Activated naive CD8-positive, alpha-beta T cell treated with anti-CD3 and anti-CD28 coated beads, Interleukin-2, amount 50 U/mL, for 24 hours (primary cell): ENCODE measurements at regions not wholly inside any gene's neighbourhood (a gene's known extent, or its start where the extent isn't known, plus 50 kb on each side); places are given as distances from the start of the nearest gene placed in this dataset.

Experiments
- ATAC-seq: fragments of 150-1000 bp; cut with Tn5 transposase; one replicate; pipeline ENCODE4 v1.10.0; 2021
- DNase-seq: peaks from one replicate; pipeline ENCODE4 v3.0.0; 2021
- H3K27ac Mint-ChIP-seq: one replicate; pipeline ENCODE4 v1.8.0; 2021; ENCODE audit warnings: mild to moderate bottlenecking, mixed read lengths
- H3K27me3 Mint-ChIP-seq: one replicate; pipeline ENCODE4 v1.8.0; 2021; ENCODE audit warnings: mixed read lengths
- H3K36me3 Mint-ChIP-seq: one replicate; pipeline ENCODE4 v1.8.0; 2021; ENCODE audit warnings: low read depth, mixed read lengths
- H3K4me1 Mint-ChIP-seq: one replicate; pipeline ENCODE4 v1.8.0; 2021; ENCODE audit warnings: mixed read lengths
- H3K4me3 Mint-ChIP-seq: one replicate; pipeline ENCODE4 v1.8.0; 2021; ENCODE audit warnings: mild to moderate bottlenecking, moderate library complexity, mixed read lengths
- H3K9me3 Mint-ChIP-seq: one replicate; pipeline ENCODE4 v1.8.0; 2021; ENCODE audit warnings: mixed read lengths

DNA sequence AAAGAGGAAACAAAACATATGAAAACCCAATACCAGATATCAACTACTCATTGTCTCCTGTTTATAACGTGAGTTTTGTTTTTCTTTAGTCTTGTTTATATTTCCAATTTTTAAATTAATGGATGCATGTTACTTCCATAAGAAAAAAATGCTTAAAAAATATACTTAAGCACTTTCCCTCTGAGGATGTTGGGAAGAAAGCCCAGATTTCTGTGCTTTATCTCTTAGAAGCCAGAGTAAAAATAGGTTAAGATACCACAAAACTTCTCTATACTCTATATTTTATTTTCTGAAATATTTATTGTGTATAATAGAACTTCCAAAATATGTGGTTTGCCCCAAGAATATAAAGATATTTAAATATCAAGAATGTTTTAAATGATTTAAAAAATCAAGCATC is 633.9 kb downstream of the STK39 start:
- no peaks in the 10 kb centered on the region for H3K4me1 Mint-ChIP-seq
- no peak overlapping the region for H3K27ac Mint-ChIP-seq
- no peak overlapping the region for H3K4me3 Mint-ChIP-seq
- no peaks in the 10 kb centered on the region for H3K27me3 Mint-ChIP-seq
- H3K9me3 Mint-ChIP-seq: no peaks in the 10 kb centered on the region
- no peaks in the 10 kb centered on the region for H3K36me3 Mint-ChIP-seq
- DNase-seq (no peak), ATAC-seq (no peak)

DNA sequence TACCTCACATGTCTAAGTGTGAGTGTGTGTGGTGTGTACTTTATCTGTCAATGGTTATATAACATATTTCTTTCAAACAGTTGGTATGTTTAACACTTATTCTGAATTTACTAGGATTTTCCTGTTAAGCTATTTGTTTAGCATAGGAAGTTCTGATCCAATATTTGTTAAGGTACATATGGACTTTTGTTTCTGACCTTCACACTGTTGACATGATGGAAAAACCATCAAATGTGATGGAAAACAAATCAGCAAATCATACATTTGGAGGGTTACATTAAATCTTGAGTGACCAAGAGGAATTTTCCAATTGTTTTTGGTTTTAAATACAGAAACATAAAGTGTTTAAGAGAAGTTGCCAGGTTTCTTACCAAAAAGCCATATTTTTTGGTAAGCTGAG is 638.9 kb downstream of the STK39 start:
- no peak for ATAC-seq
- Mint-ChIP-seq H3K36me3 (no peaks in the 10 kb centered on the region), H3K4me1 (no peaks in the 10 kb centered on the region), H3K4me3 (no peak overlapping the region), H3K27me3 (no peaks in the 10 kb centered on the region), H3K9me3 (peaks cover 2% of the 10 kb centered on the region), H3K27ac (no peak overlapping the region)
- no peak for DNase-seq

DNA sequence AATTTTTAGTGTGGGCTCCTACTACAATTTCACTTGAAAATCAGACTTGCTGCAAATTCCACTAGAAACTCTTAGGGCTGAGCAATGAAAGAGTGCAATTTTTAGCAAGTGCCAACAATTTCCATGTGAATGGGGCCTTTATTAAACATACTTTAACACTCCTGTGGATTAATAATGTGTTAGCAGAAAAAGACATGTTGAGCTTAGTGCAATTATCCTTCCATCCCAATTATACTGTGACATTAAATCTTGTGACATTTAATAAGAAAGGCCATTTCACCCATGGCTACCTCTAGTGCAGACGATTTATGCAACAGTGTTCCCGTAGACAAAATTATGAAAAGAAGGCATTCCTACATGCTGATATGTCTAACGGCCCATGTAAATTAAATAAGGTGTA is 639.7 kb downstream of the STK39 start:
- no peak overlapping the region for H3K27ac Mint-ChIP-seq
- ATAC-seq (no peak), DNase-seq (no peak)
- H3K4me1 Mint-ChIP-seq: no peaks in the 10 kb centered on the region
- H3K27me3 Mint-ChIP-seq: no peaks in the 10 kb centered on the region
- H3K4me3 Mint-ChIP-seq: no peak overlapping the region
- no peaks in the 10 kb centered on the region for H3K36me3 Mint-ChIP-seq
- peaks cover 4% of the 10 kb centered on the region for H3K9me3 Mint-ChIP-seq

DNA sequence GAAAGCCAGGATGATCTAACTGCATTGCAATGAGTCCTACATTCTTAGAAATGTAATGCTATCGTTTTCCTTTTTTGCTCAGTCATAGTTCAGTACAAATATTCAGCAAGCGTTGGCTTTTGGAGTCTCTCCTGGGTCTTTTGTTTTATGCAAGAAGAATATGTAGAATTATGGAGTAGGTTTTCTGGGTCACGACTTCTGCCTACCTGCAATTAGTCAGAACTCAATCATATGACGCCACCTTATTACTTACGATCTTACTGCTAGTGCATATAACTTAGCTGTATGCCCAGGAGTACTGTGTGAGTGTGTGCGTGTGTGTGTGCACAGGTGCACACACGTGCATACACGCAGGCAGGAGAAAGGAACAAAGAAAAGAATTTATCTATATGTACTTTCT is 640.2 kb downstream of the STK39 start:
- no peak for ATAC-seq
- Mint-ChIP-seq H3K27me3 (no peaks in the 10 kb centered on the region), H3K27ac (no peak overlapping the region), H3K4me3 (no peak overlapping the region), H3K36me3 (no peaks in the 10 kb centered on the region), H3K4me1 (no peaks in the 10 kb centered on the region), H3K9me3 (peaks cover 4% of the 10 kb centered on the region)
- DNase-seq: no peak

DNA sequence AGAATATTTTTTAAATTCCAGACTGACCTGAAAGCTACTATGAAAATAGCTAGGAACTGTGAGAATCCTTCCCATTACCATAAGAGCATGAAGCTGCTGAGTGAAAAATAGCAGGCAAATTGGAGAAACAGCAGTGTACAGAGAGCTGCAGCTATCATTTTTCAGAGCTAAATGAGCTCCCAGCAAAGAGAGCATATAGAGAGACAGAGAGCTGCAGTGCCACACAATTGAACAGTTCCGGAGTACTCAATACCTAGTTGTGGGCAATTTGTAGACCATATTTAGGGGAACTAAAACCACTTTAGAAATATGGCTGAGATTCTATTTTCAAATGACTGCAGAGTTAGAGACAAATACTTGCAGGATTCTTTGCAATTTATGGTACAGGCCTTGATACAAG is 645.3 kb downstream of the STK39 start:
- H3K27me3 Mint-ChIP-seq: no peaks in the 10 kb centered on the region

DNA sequence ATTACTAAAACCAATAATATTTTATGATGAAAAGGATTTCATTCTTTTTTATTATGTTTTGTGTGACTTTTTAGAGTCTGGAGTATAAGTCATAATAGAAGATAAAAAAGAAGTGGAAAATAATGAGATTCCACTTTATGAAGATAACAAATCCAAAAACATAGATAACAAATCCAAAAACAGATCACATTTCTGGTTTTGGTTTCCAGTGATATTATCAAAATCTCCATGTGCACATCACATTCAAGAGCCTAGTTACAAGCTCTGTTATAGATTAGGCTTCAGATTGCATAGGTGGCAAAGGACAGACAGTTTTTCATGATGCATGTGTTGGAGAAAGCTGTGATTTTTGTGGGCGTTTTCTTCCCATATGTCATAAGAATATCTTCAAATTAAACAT is 648.2 kb downstream of the STK39 start:
- Mint-ChIP-seq H3K4me1 (no peaks in the 10 kb centered on the region), H3K4me3 (no peak overlapping the region), H3K36me3 (no peaks in the 10 kb centered on the region), H3K9me3 (peaks cover 4% of the 10 kb centered on the region), H3K27ac (no peak overlapping the region), H3K27me3 (no peaks in the 10 kb centered on the region)
- no peak for ATAC-seq
- no peak for DNase-seq

More for the DNA sequence above, 645.3 kb downstream of the STK39 start:
- H3K27ac Mint-ChIP-seq: no peak overlapping the region
- peaks cover 4% of the 10 kb centered on the region for H3K9me3 Mint-ChIP-seq
- no peak for ATAC-seq
- H3K4me3 Mint-ChIP-seq: no peak overlapping the region
- H3K4me1 Mint-ChIP-seq: no peaks in the 10 kb centered on the region
- no peak for DNase-seq
- no peaks in the 10 kb centered on the region for H3K36me3 Mint-ChIP-seq

DNA sequence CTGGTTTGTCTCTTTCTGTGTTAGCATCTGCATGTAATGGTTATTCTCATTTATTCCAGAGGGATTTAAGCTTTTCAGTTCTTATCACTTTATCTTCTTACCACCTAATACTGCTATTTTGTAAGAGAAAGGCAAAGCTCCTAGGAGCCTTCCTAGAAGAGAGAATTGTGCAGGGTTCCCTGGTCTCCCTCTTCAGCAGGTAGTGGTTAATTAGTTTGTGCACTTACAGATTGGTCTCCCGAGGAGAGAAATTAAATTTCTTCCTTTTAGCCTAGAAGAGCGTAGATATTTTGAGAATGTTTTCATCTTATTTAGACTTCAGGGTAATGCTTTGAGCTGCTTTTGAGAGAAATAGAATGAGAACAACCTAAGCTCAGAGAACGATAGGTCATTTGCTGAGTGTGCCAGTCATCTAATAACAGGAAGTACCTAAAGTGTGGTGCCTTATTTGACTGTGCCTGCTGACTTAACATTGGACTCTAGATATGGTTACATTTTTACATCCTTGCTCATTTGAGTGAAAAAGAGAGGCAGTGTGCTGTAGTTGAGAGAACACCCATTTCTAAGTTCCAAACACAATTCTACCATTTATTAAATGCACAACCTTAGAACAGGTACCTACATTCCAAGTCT is 651.4 kb downstream of the STK39 start:
- Mint-ChIP-seq H3K27me3 (no peaks in the 10 kb centered on the region), H3K9me3 (no peaks in the 10 kb centered on the region), H3K27ac (no peak overlapping the region), H3K4me3 (no peak overlapping the region), H3K4me1 (no peaks in the 10 kb centered on the region), H3K36me3 (no peaks in the 10 kb centered on the region)
- DNase-seq (no peak), ATAC-seq (no peak)

DNA sequence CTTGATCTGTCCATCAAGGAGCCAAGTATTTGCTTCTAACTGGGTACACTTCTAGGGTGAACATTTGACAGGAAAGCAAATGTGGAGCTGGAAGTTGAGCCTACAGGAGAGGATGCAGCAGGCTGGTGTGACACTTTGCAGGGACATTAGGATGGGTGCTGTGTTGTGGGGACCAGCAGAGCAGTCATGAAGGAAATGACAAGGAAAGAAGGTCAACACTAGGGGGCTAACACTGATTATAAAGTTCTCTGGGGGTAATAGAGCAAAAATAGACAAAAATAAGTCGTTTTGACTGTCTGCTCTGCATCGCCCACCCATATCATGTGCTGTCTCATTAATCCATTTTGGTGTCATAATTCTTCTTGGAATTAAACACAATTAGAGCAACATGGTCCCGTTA is 652.4 kb downstream of the STK39 start:
- Mint-ChIP-seq H3K9me3 (no peaks in the 10 kb centered on the region), H3K36me3 (no peaks in the 10 kb centered on the region), H3K4me1 (no peaks in the 10 kb centered on the region), H3K4me3 (no peak overlapping the region), H3K27me3 (no peaks in the 10 kb centered on the region), H3K27ac (no peak overlapping the region)
- DNase-seq: no peak
- no peak for ATAC-seq

DNA sequence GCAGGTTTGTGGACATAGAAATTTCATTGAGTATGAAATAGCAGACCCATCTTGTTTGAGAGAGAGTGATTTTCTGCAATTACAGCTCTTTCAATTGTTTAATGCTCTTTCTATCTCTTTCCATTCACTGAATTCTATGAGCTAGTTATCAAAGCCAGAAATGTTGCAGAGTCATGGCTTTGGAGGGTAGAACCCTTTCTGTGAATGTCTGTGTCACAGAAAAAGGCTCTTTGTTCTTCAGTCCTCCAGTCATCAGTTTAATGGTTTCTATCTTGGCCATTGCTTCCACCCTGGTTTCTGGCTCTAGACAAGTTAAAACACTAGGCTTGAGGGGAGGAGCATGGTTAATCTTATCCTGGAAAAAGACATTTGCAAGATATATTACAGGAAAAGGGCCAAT is 655.0 kb downstream of the STK39 start:
- no peaks in the 10 kb centered on the region for H3K36me3 Mint-ChIP-seq
- H3K9me3 Mint-ChIP-seq: no peaks in the 10 kb centered on the region
- H3K4me3 Mint-ChIP-seq: no peak overlapping the region
- no peak for DNase-seq
- H3K4me1 Mint-ChIP-seq: no peaks in the 10 kb centered on the region
- no peak for ATAC-seq
- no peaks in the 10 kb centered on the region for H3K27me3 Mint-ChIP-seq
- H3K27ac Mint-ChIP-seq: no peak overlapping the region

DNA sequence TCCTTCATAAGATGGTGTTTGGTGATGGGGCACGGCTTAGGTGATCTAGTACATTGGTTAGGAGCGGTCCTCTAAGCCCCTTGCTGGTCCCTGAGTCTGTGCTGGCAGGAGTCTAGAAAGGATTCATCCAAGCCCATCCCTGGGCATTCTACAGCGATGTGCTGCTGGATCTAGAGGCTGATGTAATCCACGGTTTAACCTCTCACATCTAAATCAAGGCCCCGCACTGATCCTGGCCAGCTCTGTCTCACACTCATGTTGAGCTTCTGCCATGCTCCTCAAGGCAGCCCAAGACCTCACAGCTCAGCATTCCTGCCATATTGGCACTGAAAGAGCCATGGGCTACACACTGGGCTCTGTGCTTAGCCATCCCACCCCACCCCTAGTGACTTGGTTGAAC is 664.8 kb downstream of the STK39 start:
- no peak overlapping the region for H3K4me3 Mint-ChIP-seq
- H3K4me1 Mint-ChIP-seq: no peaks in the 10 kb centered on the region
- DNase-seq (no peak), ATAC-seq (no peak)
- H3K27ac Mint-ChIP-seq: no peak overlapping the region
- H3K27me3 Mint-ChIP-seq: no peaks in the 10 kb centered on the region
- no peaks in the 10 kb centered on the region for H3K36me3 Mint-ChIP-seq
- no peaks in the 10 kb centered on the region for H3K9me3 Mint-ChIP-seq

DNA sequence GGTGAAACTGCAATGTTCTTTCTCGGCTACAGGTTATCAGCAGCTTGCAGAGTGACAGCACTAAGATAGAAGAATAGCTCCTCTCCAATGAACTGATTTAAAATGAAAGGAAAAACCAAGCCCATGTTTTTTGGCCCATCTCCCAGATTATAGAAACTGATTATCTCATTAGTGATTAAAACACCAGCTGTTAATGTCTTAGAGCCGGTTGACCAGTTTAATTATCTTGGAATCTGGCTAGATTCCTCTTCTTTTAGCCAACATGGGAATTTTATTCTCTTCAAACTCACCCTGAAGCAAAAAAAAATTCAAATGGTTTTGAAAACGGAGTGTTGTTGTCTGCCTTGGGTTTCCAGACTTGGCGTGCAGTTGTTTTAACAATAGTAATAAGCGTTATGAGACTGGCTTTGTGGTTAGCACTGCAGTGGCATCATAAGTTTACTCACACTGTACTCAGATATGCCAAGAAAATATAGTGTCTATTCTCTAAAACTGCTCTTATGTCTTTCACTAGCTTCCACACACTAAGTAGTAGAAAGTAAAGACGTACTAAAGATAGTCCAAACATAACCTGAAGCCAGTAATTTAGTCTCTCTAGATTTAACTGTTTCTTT is 665.3 kb downstream of the STK39 start:
- DNase-seq (no peak), ATAC-seq (no peak)
- Mint-ChIP-seq H3K9me3 (no peaks in the 10 kb centered on the region), H3K4me3 (no peak overlapping the region), H3K27me3 (no peaks in the 10 kb centered on the region), H3K36me3 (no peaks in the 10 kb centered on the region), H3K27ac (no peak overlapping the region), H3K4me1 (no peaks in the 10 kb centered on the region)

DNA sequence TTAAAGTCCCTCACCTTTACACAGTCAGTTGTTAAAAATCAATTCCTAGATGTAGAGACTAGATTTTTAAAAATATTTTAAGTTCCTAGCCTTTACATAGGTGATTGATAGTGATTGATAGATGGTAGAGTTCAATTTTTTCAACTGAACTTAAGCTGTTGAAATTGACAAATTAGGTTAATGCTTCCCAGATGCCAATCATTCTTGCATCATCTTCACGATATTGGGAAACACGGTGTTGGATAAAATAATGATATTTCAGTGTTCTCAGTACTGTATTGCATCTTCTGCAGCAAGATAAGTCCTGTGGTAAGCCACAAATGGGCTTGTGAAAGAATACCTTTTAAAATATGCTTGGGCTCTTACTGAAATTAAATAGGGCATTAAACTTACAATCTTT is 667.6 kb downstream of the STK39 start:
- H3K4me1 Mint-ChIP-seq: no peaks in the 10 kb centered on the region
- H3K36me3 Mint-ChIP-seq: no peaks in the 10 kb centered on the region
- no peak overlapping the region for H3K27ac Mint-ChIP-seq
- no peak overlapping the region for H3K4me3 Mint-ChIP-seq
- no peaks in the 10 kb centered on the region for H3K9me3 Mint-ChIP-seq
- ATAC-seq: no peak
- H3K27me3 Mint-ChIP-seq: no peaks in the 10 kb centered on the region
- DNase-seq: no peak

DNA sequence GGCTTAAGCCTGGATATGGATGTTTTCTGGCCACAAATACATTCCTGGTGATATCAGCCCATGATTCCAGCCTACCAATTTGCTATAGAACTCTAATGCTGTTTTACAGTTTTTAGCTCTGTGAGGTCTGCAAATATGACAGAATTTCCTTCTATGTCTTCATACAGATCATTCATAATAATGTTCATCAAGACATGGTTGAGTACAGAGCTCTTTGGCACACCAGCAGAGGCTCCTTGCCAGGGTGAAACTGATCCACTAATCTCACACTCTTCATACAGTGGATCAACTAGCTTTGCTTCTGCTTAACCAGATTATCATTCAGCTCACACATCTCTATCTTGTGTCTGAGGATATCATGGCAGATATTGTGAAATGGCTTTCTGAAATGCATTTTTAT is 672.1 kb downstream of the STK39 start:
- Mint-ChIP-seq H3K9me3 (no peaks in the 10 kb centered on the region), H3K4me1 (no peaks in the 10 kb centered on the region), H3K27ac (no peak overlapping the region), H3K36me3 (no peaks in the 10 kb centered on the region), H3K4me3 (no peak overlapping the region), H3K27me3 (no peaks in the 10 kb centered on the region)
- ATAC-seq: no peak
- no peak for DNase-seq

DNA sequence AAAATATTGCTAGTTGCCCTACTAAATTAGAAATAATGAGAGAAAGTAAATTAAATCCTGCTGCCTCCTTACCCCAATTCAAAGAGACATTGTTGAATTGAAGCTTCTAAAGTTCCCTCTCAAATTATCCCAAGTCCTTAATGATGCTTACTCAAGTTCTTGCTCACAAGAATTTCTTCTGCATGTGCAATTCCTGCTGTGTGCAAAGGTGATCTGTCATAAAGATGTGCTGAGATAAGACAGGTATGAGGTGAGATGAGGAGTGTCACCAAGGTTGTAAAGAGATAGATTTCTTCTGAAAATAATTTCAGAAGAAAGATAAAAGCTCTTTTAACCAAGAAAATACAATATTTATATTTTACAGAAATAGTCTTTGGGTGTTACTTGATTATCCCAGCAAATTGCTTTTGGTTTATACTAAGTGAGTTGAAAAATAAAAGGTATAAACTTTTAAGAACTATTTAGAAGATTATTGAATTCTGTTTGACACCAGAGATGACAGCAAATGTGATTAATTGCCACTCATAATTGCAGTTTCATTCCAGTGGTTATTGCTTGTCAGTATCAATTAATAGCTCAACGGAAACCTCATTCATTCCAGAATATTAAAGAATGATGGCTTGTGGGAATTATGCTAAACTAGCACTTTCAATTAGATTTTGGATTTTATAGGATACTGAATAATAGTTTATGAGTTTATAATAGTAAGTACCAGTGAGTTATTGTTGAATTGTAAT is 674.3 kb downstream of the STK39 start:
- Mint-ChIP-seq H3K27me3 (no peaks in the 10 kb centered on the region), H3K27ac (no peak overlapping the region), H3K9me3 (no peaks in the 10 kb centered on the region), H3K36me3 (no peaks in the 10 kb centered on the region), H3K4me1 (no peaks in the 10 kb centered on the region), H3K4me3 (no peak overlapping the region)
- no peak for DNase-seq
- ATAC-seq: no peak

DNA sequence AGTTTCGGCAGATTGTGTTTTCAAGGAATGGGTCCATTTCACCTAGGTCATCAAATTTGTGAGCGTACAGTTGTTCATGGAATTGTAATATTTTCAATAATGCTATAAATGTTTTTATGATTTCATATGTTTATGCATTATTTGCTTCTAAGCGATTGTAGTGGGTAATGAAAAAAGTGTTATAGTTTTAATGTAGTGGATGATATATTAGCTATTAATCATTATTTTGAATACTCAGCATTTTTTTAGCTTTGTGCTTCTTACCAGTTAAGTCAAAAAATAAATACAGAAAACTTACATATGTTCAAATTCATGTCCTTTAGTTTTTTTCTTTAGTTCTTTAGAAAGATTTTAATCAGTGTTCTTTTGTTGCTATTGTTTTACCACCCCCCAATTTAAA is 677.0 kb downstream of the STK39 start:
- no peaks in the 10 kb centered on the region for H3K27me3 Mint-ChIP-seq
- H3K4me1 Mint-ChIP-seq: no peaks in the 10 kb centered on the region
- DNase-seq (no peak), ATAC-seq (no peak)
- H3K36me3 Mint-ChIP-seq: no peaks in the 10 kb centered on the region
- H3K9me3 Mint-ChIP-seq: no peaks in the 10 kb centered on the region
- no peak overlapping the region for H3K27ac Mint-ChIP-seq
- no peak overlapping the region for H3K4me3 Mint-ChIP-seq
